Kidney tubule cell (primary cell): ENCODE measurements at regions not wholly inside any gene's neighbourhood (a gene's known extent, or its start where the extent isn't known, plus 50 kb on each side); places are given as distances from the start of the nearest gene placed in this dataset.
"Not testable (repeated sequence)": the region's sequence is repeated elsewhere in the genome, so short reads cannot be mapped to it uniquely, and the experiment has no call there.

Experiments
- DNase-seq: peaks from one replicate; pipeline ENCODE4 v3.0.0-alpha.2; 2018; ENCODE audit warnings: low spot score

- not testable (repeated sequence) for DNase-seq
Observed at GRCh38 chr1:144516172-144516571, 54.7 kb upstream of the NBPF15 start.

GRCh38 chr1:144516906-144517305 lies 55.4 kb upstream of the NBPF15 start:
- not testable (repeated sequence) for DNase-seq

- DNase-seq: not testable (repeated sequence)
Observed at GRCh38 chr1:144518439-144518838, 57.0 kb upstream of the NBPF15 start.

GRCh38 chr1:144519528-144520189 lies 58.2 kb upstream of the NBPF15 start:
- peak; percentile 1 for DNase-seq

- peak; percentile 90 for DNase-seq
Observed at GRCh38 chr1:144523661-144524407, 62.4 kb upstream of the NBPF15 start.

GRCh38 chr1:144532156-144532607 lies 60.5 kb upstream of the PPIAL4F start:
- not testable (repeated sequence) for DNase-seq

- DNase-seq: not testable (repeated sequence)
Observed at GRCh38 chr1:144533480-144533879, 59.2 kb upstream of the PPIAL4F start.

GRCh38 chr1:144534286-144534685 lies 58.4 kb upstream of the PPIAL4F start:
- not testable (repeated sequence) for DNase-seq

GRCh38 chr1:144536677-144537076 lies 56.0 kb upstream of the PPIAL4F start:
- not testable (repeated sequence) for DNase-seq

GRCh38 chr1:144537234-144537633 lies 55.5 kb upstream of the PPIAL4F start:
- not testable (repeated sequence) for DNase-seq

GRCh38 chr1:144538736-144539135 lies 54.0 kb upstream of the PPIAL4F start:
- not testable (repeated sequence) for DNase-seq

GRCh38 chr1:144539191-144539960 lies 53.3 kb upstream of the PPIAL4F start:
- DNase-seq: not testable (repeated sequence)
